GM23338 (cell line): ENCODE measurements at regions not wholly inside any gene's neighbourhood (a gene's known extent, or its start where the extent isn't known, plus 50 kb on each side); places are given as distances from the start of the nearest gene placed in this dataset.
A peak's percentile ranks its signal among the peaks of the same experiment; 100 is the strongest.

Experiments
- ATAC-seq: fragments of 200-7000 bp; cut with Tn5 transposase; 3 replicates; pipeline ENCODE4 v1.9.1; 2020
- DNase-seq: peaks from one replicate; pipeline ENCODE4 v3.0.0-alpha.2; 2015; ENCODE audit warnings: low spot score
- H2AFZ ChIP-seq: fragments of 200-600 bp; sonication (generic); 2 replicates; pipeline ENCODE4 v1.8.0; 2016; ENCODE audit warnings: antibody characterized with exemption, mild to moderate bottlenecking, moderate library complexity
- H3F3A ChIP-seq: fragments of 200-600 bp; sonication (generic); replicated peaks from 2 replicates; pipeline ENCODE4 v1.8.0; 2017; ENCODE audit warnings: antibody characterized with exemption, mixed run types, low read depth
- H3K27ac ChIP-seq: fragments of 200-600 bp; sonication (generic); 2 replicates; pipeline ENCODE4 v1.6.1; 2016; ENCODE audit warnings: low read depth
- H3K27me3 ChIP-seq: fragments of 200-600 bp; sonication (generic); 2 replicates; pipeline ENCODE4 v1.8.0; 2016; ENCODE audit warnings: mild to moderate bottlenecking, mixed run types, moderate library complexity; ENCODE audit not compliant: insufficient read depth
- H3K36me3 ChIP-seq: fragments of 200-600 bp; sonication (generic); 2 replicates; pipeline ENCODE4 v1.8.0; 2016; ENCODE audit warnings: mild to moderate bottlenecking; ENCODE audit not compliant: insufficient read depth
- H3K4me1 ChIP-seq: fragments of 200-600 bp; sonication (generic); 2 replicates; pipeline ENCODE4 v1.8.0; 2016; ENCODE audit warnings: mild to moderate bottlenecking, moderate library complexity; ENCODE audit not compliant: insufficient read depth
- H3K4me2 ChIP-seq: fragments of 200-600 bp; sonication (generic); 2 replicates; pipeline ENCODE4 v1.7.1; 2017; ENCODE audit warnings: mixed run types
- H3K4me3 ChIP-seq: fragments of 200-600 bp; sonication (generic); 2 replicates; pipeline ENCODE4 v1.6.1; 2016; ENCODE audit warnings: mixed run types
- H3K79me2 ChIP-seq: fragments of 200-600 bp; sonication (generic); replicated peaks from 2 replicates; pipeline ENCODE4 v1.8.0; 2017; ENCODE audit warnings: mild to moderate bottlenecking; ENCODE audit not compliant: insufficient read depth
- H3K9me2 ChIP-seq: fragments of 200-600 bp; sonication (generic); 2 replicates; pipeline ENCODE4 v1.8.0; 2017; ENCODE audit not compliant: insufficient read depth
- H4K20me1 ChIP-seq: fragments of 200-600 bp; sonication (generic); replicated peaks from 2 replicates; pipeline ENCODE4 v1.8.0; 2017; ENCODE audit warnings: mild to moderate bottlenecking; ENCODE audit not compliant: insufficient read depth
- H3K27ac Mint-ChIP-seq: 2 replicates; pipeline ENCODE4 v1.8.0; 2020; ENCODE audit warnings: inconsistent platforms, mild to moderate bottlenecking, moderate library complexity, mixed read lengths
- H3K27me3 Mint-ChIP-seq: 3 replicates; pipeline ENCODE4 v1.8.0; 2022; ENCODE audit warnings: low read depth, mild to moderate bottlenecking, moderate library complexity, mixed read lengths, inconsistent platforms; ENCODE audit not compliant: insufficient read depth, poor library complexity
- H3K36me3 Mint-ChIP-seq: 3 replicates; pipeline ENCODE4 v1.8.0; 2021; ENCODE audit warnings: low read depth, mild to moderate bottlenecking, inconsistent platforms, moderate library complexity, mixed read lengths
- H3K4me1 Mint-ChIP-seq: 3 replicates; pipeline ENCODE4 v1.8.0; 2020; ENCODE audit warnings: mild to moderate bottlenecking, inconsistent platforms, mixed read lengths
- H3K4me3 Mint-ChIP-seq: 3 replicates; pipeline ENCODE4 v1.8.0; 2021; ENCODE audit warnings: moderate library complexity, mild to moderate bottlenecking, inconsistent platforms, mixed read lengths
- H3K9me3 Mint-ChIP-seq: 3 replicates; pipeline ENCODE4 v1.8.0; 2020; ENCODE audit warnings: moderate library complexity, mild to moderate bottlenecking, inconsistent platforms, mixed read lengths
- CREB1 ChIP-seq: fragments of 250-450 bp; sonication (Bioruptor Pico); IDR thresholded peaks from 2 replicates; pipeline ENCODE4 v1.5.0; 2020; ENCODE audit warnings: low read depth, mild to moderate bottlenecking, moderate library complexity
- CTCF ChIP-seq, 2 experiments: fragments of 200-600 bp in 1 of 2; sonication (generic) in 1 of 2; conservative IDR thresholded peaks; 2 replicates each; pipeline versions ENCODE4 v1.5.1 to v1.6.1; 2016 to 2017; ENCODE audit warnings: antibody characterized with exemption in 2 of 2, low read depth in 2 of 2, mild to moderate bottlenecking in 2 of 2, moderate library complexity in 1 of 2
- ETS1 ChIP-seq: IDR thresholded peaks from 2 replicates; pipeline ENCODE4 v1.6.1; 2016; ENCODE audit warnings: antibody characterized with exemption
- EZH2 ChIP-seq: fragments of 200-600 bp; sonication (generic); IDR thresholded peaks from one replicate; pipeline ENCODE4 v1.8.0; 2017; ENCODE audit warnings: antibody characterized with exemption, mild to moderate bottlenecking, low read depth; ENCODE audit not compliant: unreplicated experiment
- EZH2phosphoT487 ChIP-seq: fragments of 200-600 bp; sonication (generic); IDR thresholded peaks from one replicate; pipeline ENCODE4 v1.8.1; 2018; ENCODE audit warnings: antibody characterized with exemption; ENCODE audit not compliant: unreplicated experiment
- JUNB ChIP-seq: IDR thresholded peaks from one replicate; pipeline ENCODE4 v1.6.1; 2016; ENCODE audit warnings: antibody characterized with exemption; ENCODE audit not compliant: unreplicated experiment
- NANOG ChIP-seq: IDR thresholded peaks from 2 replicates; pipeline ENCODE4 v1.6.1; 2016; ENCODE audit warnings: antibody characterized with exemption, borderline replicate concordance
- POLR2AphosphoS5 ChIP-seq: IDR thresholded peaks from 2 replicates; pipeline ENCODE4 v1.6.1; 2016; ENCODE audit warnings: antibody characterized with exemption, low read depth
- STAT1 ChIP-seq: IDR thresholded peaks from one replicate; pipeline ENCODE4 v1.6.1; 2016; ENCODE audit warnings: antibody characterized with exemption; ENCODE audit not compliant: unreplicated experiment
- ZNF114 ChIP-seq: fragments of 250-450 bp; sonication (Bioruptor Pico); IDR thresholded peaks from 2 replicates; pipeline ENCODE4 v1.5.0; 2020; ENCODE audit warnings: mild to moderate bottlenecking, moderate library complexity
- ZNF331 ChIP-seq: fragments of 250-450 bp; sonication (Bioruptor Pico); IDR thresholded peaks from 2 replicates; pipeline ENCODE4 v1.5.0; 2020; ENCODE audit warnings: low read depth, mild to moderate bottlenecking, moderate library complexity
- ZNF462 ChIP-seq: fragments of 250-450 bp; sonication (Bioruptor Pico); IDR thresholded peaks from 2 replicates; pipeline ENCODE4 v1.5.0; 2020; ENCODE audit warnings: mild to moderate bottlenecking, moderate library complexity
- TF ChIP-seq, protein P1 (sequence below): IDR thresholded peaks from one replicate; pipeline ENCODE4 v1.6.1; 2018; ENCODE audit warnings: antibody characterized with exemption; ENCODE audit not compliant: unreplicated experiment

DNA sequence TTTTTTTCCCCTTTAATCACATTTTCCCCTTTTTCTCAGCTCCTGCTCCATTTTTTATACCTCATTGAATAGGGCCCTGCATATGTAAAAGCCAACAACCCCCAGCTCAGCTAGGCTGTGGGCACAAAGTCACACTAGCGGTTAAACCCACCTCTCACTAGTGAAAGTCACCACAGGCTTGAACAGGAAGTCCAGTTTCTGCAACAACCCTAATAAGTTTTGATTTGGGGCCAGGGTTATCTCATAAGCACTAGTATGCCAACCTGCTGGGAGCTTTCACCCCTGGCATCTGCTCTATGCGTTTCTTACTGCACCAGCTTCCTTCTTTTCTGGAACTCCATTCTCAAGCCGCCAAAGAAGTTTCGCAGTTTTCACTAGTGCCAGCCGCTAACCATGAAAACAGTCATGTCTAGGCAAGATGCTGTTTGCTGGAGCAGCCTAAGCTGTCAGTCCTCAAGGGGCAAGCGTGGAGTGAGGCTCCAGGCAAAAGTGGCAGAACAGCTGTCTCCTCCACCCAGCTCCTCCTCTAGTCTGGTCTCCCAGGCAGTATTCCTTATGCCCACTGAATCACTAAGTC is 197.0 kb upstream of the MEIS1 start:
- no peaks in the 10 kb centered on the region for H4K20me1 ChIP-seq
- no peak overlapping the region for H3K4me3 ChIP-seq
- H3K36me3 ChIP-seq, result no peaks in the 10 kb centered on the region
- H3K79me2 ChIP-seq, result no peaks in the 10 kb centered on the region
- H3K9me2 ChIP-seq, result peaks cover 7% of the 10 kb centered on the region; the same call in 1 of the 2 replicates
- TF ChIP-seq, protein P1, sequence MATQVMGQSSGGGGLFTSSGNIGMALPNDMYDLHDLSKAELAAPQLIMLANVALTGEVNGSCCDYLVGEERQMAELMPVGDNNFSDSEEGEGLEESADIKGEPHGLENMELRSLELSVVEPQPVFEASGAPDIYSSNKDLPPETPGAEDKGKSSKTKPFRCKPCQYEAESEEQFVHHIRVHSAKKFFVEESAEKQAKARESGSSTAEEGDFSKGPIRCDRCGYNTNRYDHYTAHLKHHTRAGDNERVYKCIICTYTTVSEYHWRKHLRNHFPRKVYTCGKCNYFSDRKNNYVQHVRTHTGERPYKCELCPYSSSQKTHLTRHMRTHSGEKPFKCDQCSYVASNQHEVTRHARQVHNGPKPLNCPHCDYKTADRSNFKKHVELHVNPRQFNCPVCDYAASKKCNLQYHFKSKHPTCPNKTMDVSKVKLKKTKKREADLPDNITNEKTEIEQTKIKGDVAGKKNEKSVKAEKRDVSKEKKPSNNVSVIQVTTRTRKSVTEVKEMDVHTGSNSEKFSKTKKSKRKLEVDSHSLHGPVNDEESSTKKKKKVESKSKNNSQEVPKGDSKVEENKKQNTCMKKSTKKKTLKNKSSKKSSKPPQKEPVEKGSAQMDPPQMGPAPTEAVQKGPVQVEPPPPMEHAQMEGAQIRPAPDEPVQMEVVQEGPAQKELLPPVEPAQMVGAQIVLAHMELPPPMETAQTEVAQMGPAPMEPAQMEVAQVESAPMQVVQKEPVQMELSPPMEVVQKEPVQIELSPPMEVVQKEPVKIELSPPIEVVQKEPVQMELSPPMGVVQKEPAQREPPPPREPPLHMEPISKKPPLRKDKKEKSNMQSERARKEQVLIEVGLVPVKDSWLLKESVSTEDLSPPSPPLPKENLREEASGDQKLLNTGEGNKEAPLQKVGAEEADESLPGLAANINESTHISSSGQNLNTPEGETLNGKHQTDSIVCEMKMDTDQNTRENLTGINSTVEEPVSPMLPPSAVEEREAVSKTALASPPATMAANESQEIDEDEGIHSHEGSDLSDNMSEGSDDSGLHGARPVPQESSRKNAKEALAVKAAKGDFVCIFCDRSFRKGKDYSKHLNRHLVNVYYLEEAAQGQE, result no peak
- TF ChIP-seq ZNF331 (CRISPR knock-in tag), result no peak
- no peak for TF ChIP-seq ZNF114 (CRISPR knock-in tag)
- TF ChIP-seq STAT1, result no peak
- TF ChIP-seq ZNF462 (CRISPR knock-in tag), result no peak
- TF ChIP-seq ETS1, result no peak
- TF ChIP-seq NANOG, result no peak
- TF ChIP-seq EZH2, result no peak
- TF ChIP-seq EZH2phosphoT487, result no peak
- no peak for TF ChIP-seq CREB1 (CRISPR knock-in tag)
- TF ChIP-seq JUNB, result no peak
- TF ChIP-seq CTCF (conservative IDR thresholded peaks at IDR 0.05; ENCODE audit: low read depth in 2 of 2), result no peak
- no peak for TF ChIP-seq POLR2AphosphoS5
- Mint-ChIP-seq H3K27ac (no peak overlapping the region), H3K27me3 (peaks cover 1% of the 10 kb centered on the region), H3K4me1 (peaks cover 23% of the 10 kb centered on the region; the same call in 2 of the 3 replicates), H3K4me3 (no peak overlapping the region), H3K9me3 (no peaks in the 10 kb centered on the region; the same call in 2 of the 3 replicates), H3K36me3 (no peaks in the 10 kb centered on the region)
- H3K27ac ChIP-seq, result no peak overlapping the region
- ATAC-seq (no peak), DNase-seq (no peak)
- H2AFZ ChIP-seq, result peak overlapping the region; percentile 56
- H3F3A ChIP-seq, result no peaks in the 10 kb centered on the region
- peaks cover 31% of the 10 kb centered on the region for H3K4me1 ChIP-seq
- H3K4me2 ChIP-seq, result 0 out of 2 replicates have a peak overlapping the region, but pooled peaks have one; percentile 15
- H3K27me3 ChIP-seq, result no peaks in the 10 kb centered on the region
